Superior temporal gyrus (tissue), 1 donor: ENCODE measurements at regions not wholly inside any gene's neighbourhood (a gene's known extent, or its start where the extent isn't known, plus 50 kb on each side); places are given as distances from the start of the nearest gene placed in this dataset.
"Not testable (repeated sequence)": the region's sequence is repeated elsewhere in the genome, so short reads cannot be mapped to it uniquely, and the experiment has no call there.

Source experiments
- DNase-seq: peaks from one replicate; pipeline ENCODE4 v3.0.0-alpha.2; 2016; ENCODE audit errors: extremely low spot score

DNA sequence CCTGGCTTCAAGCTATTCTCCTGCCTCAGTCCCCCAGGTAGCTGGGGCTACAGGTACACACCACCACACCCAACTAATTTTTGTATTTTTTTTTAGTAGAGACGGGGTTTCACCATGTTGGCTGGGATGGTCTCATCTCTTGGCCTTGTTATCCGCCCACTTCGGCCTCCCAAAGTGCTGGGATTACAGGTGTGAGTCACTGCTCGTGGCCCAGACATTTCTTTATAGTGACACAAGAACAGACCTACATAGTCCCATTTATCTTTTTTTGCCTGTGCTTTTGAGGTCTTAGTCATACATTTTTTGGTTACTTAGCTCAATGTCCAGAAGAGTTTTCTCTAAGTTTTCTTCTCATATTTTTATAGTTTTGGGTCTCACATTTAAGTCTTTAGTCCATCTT is 247.4 kb downstream of the SYT10 start:
- DNase-seq: no peak

DNA sequence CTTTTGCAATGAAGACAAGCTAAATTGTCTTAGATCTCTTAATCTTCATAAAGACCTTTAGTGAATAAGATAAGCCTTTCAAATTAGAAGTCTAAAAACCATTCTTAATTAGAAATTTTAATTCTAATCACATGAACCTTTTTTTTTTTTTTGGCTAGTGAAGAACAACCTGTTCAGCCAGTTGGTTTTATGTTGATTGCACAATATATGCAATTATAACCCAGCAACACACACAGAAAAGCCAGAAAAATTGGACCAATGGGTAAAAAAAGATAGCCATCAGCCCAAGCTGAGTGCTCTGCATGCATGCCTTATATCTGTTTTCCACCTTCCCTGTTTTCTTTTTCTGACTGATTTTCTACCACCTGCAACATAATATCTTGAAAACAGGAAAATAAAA is 252.2 kb downstream of the SYT10 start:
- no peak for DNase-seq

DNA sequence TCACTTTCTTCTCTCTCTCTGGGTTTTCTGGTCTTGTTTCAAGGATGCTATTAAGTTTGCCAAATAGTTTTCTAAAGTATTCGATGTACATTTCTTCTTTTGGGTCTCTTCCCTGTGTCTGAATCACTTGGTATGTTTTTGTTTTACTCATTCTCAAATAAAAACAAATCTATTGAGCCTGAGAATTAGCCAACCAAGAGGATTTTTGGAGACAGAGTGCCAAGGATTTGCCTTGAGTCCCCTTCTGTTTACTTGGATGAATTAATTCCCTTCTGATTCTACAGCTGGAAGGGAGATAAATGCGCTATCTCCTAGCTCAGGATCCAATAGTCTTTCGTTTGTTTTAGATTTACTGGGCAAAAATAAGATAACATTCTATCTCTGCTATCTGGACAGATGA is 255.5 kb downstream of the SYT10 start:
- DNase-seq: no peak

DNA sequence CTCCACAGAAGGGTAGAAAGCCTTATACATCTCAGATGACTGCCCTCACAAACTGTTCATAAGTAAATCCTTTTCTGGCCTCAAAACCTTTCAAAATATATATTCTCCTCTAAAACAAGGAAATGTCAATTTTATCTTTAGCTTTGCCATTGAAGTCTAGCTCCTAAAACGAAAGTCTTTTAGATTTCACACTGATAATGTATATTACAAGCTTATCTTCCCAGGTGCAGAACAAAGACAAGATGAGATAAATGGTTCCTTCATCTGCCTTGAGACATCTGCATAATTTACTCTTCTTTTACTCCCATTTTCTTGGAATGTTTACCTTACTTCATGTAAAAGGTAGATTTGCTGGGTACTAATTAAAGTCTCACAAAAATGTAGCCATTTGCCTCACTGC is 257.1 kb downstream of the SYT10 start:
- DNase-seq: no peak

DNA sequence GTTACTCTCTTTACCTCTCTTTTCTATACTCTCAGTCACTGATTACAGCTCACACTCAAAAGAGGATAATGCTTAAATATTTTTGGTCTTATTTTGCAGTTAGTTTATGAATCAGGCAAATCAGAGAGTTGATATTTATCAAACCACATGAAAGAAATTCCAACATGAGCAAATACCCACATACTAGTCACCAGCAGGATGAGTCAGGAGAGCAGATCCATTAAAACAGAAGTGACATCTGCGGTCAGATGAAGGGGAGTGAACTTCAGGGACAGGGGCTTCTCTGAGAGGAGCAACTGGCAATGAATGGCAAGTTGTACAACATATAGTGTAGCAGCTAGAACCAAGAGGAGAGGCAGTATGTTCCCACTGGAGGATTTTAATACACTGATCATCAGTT is 258.7 kb downstream of the SYT10 start:
- no peak for DNase-seq

DNA sequence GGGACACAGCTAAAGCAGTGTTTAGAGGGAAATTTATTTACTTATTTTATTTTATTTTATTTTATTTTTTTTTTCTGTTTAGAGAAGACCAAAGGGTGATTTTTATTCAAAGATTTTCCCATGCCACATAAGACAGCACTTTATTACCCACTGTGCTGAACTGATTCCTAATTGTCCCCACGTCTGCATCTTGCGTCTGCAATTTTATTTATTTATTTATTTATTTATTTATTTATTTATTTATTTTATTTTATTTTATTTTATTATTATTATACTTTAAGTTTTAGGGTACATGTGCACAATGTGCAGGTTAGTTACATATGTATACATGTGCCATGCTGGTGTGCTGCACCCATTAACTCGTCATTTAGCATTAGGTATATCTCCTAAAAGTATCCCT is 269.7 kb upstream of the PKP2 start:
- DNase-seq: not testable (repeated sequence)

DNA sequence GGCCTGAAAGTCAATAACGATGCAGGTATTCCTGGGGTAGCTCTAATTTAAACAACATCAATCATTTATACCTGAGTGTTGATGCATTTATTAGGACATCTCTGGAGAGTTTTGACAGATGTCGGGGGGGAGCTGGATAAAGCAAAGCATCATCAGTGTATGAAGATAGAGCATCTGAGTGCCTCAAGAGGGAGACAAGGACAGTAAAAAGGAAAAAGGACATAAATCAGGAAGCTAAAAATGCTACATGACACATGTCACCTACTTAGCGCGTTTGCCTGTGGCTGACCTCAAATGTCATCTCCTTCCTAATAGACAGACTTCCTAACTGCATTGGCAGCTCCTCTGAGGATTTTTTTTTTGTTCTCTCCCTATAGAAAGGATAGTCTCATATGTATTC is 259.5 kb upstream of the PKP2 start:
- DNase-seq: no peak

DNA sequence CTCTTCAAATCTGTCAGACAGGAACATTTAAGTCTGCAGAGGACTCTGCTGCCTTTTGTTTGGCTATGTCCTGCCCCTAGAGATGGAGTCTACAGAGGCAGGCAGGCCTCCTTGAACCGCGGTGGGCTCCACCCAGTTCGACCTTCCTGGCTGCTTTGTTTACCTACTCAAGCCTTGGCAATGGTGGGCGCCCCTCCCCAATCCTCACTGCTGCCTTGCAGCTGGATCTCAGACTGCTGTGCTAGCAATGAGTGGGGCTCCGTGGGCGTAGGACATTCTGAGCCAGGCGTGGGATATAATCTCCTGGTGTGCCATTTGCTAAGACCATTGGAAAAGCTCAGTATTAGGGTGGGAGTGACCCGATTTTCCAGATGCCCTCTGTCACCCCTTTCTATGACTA is 250.7 kb upstream of the PKP2 start:
- not testable (repeated sequence) for DNase-seq

DNA sequence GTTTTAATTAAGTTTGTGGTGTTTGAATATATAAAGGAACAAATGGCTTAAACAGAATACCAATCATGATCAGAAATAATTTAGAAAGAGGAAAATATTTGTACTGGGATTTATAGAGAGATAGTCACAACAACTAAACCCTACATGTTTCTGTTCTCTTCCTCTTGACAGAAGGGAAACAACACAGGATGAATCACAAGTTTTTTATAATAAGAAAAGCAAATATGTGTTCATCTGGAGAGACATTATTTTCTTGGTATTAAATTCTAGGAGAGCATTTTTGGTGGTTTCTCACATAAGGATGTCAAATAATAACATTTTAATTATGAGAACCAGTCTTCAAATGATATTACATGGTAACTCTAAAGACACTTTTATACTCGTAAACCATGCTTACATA is 232.9 kb upstream of the PKP2 start:
- DNase-seq: no peak

DNA sequence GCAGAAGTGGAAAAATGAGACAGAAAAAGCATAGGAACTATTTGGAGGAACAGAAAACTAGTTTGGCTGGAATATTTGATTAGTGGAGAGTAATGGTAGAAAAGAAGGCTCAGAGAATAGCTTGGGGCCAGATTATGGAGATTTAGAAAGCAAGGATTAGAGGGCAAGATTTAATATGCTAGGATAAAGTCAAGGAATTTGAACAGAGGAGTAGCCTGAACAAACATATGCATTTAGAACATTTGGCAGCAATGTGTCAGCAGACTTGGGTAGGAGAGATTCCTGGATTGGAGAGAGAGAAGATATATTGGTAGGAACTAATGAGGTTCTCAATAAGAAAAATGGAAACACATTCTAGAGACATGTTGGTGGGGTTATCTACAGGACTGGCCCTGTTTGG is 229.2 kb upstream of the PKP2 start:
- no peak for DNase-seq

DNA sequence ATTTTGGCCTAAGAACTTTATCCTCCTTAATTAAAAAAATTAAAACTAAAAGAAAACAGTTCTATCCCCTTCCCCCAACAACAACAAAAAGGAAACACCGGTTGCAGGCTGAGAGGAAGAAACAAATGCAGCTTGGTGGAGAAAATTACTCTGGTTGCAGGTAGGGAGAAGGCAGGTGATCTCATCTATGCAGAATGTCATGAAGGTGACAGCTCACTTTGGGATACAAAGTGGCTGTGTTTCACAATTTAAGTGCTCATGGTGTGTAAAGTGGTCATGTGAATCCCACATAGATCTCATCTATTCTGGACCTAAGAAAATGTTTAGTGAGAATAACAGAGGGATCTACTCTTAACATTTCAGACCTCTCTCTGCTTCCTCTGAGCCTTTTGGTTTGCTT is 219.7 kb upstream of the PKP2 start:
- DNase-seq: no peak

DNA sequence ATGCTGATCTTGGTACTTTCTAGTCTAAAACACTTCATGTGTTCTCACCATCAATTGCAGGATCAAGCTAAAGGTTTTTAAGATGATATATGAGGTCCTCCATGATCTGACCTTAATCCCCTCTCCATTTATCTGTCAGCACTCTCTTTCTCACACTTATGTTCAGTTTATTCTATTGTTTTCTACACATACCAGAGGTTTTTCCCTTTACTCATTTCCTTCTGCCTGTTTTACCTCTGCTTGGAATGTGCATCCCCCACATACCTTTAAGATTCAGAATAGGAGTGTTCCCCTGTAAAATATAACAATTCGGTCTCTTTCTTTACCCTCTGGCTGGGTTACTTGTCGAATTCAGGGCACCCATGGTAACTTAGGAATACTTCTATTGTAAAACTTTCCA is 219.1 kb upstream of the PKP2 start:
- DNase-seq: no peak

DNA sequence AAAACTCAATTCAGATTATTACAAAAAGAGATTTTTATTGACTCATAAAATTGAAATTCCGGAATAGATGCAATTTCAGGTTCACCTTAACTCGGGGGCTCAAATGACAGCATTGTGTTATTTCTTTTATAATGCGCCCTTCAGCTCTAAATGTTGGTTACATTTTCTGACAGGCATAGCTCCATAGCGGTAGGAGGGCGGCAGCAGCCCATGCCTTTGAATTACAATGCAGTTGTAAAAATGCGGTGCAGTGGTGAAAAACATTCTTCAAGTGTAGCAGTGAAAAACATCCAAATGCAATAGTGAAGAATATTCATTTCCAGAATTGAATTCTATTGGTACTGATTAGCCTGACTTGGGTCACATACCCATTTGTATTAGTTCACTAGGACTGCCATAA is 215.3 kb upstream of the PKP2 start:
- DNase-seq: no peak

DNA sequence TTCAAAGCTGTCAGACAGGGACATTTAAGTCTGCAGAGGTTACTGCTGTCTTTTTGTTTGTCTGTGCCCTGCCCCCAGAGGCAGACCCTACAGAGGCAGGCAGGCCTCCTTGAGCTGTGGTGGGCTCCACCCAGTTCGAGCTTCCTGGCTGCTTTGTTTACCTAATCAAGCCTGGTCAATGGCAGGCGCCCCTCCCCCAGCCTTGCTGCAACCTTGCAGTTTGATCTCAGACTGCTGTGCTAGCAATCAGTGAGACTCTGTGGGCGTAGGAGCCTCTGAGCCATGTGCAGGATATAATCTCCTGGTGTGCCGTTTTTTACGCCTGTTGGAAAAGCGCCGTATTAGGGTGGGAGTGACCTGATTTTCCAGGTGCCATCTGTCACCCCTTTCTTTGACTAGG is 211.2 kb upstream of the PKP2 start:
- not testable (repeated sequence) for DNase-seq

DNA sequence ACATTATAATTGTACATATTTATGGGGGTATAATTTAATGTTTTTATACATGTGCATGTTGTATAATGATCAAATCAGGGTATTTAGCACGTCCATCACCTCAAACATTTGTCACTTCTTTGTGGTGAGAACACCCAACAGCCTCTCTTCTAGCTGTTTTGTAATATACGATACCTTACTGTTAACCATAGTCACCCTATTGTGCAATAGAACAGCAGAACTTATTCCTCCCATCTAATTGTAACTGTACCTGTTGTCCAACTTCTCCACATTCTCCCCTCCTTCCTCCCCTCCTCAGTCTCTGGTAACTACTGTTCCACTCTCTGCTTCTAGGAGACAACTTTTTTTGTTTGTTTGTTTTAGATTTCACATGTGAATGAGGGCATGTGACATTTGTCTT is 197.0 kb upstream of the PKP2 start:
- no peak for DNase-seq

DNA sequence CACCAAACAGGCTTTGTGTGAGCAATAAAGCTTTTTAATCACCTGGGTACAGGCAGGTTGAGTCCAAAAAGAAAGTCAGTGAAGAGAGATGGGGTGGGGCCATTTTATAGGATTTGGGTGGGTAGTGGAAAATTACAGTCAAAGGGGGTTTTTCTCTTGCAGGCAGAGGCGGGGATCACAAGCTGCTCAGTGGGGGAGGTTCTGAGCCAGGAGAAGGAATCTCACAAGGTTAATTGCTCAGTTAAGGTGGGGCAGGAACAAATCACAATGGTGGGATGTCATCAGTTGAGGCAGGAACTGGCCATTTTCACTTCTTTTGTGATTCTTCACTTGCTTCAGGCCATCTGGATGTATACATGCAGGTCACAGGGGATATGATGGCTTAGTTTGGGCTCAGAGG is 191.3 kb upstream of the PKP2 start:
- not testable (repeated sequence) for DNase-seq

DNA sequence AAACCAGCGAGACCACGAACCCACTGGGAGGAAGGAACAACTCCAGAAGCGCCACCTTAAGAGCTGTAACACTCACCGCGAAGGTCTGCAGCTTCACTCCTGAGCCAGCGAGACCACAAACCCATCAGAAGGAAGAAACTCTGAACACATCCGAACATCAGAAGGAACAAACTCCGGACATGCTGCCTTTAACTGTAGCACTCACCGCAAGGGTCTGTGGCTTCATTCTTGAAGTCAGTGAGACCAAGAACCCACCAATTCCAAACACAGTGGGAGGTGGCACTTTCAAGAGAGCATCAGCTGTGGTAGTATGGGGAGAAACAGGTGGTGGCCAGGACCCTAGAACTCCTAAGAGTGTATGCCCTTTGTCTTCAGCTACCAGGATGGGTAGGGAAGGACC is 179.8 kb upstream of the PKP2 start:
- not testable (repeated sequence) for DNase-seq

DNA sequence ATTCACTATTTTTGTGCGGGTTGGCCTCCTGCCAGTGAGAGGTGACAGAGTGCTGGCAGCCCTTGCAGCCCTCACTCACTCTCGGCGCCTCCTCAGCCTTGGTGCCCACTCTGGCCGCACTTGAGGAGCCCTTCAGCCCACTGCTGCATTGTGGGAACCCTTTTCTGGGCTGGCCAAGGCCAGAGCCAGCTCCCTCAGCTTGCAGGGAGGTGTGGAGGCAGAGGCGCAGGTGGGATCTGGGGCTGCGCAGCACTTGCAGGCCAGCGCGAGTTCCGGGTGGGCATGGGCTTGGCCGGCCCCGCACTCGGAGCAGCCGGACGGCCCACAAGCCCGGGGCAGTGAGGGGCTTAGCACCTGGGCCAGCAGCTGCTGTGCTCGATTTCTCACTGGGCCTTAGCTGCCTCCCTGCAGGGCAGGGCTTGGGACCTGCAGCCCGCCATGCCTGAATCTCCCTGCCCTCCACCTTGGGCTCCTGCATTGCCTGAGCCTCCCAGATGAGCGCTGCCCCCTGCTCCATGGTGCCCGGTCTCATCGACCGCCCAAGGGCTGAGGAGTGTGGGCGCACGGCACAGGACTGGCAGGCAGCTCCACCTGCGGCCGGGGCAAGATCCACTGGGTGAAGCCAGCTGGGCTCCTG is 178.7 kb upstream of the PKP2 start:
- not testable (repeated sequence) for DNase-seq

DNA sequence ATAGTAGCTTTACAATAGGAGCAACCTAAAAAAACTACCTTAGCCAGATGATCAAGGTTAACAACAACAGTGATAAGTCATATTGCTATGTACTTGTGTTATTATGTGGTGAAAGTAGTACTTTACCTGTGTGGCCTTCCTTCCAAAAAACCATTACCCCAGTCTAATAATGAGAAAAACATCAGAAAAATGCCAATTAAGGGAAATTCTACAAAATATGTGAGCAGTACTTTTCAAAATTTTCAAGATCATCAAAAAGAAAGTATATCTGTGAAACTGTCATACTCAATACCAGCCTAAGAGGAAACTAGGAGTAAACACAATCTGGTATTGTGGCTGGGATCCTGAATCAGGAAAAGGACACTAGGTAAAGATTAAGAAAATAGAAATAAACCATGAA is 165.3 kb upstream of the PKP2 start:
- DNase-seq: no peak

DNA sequence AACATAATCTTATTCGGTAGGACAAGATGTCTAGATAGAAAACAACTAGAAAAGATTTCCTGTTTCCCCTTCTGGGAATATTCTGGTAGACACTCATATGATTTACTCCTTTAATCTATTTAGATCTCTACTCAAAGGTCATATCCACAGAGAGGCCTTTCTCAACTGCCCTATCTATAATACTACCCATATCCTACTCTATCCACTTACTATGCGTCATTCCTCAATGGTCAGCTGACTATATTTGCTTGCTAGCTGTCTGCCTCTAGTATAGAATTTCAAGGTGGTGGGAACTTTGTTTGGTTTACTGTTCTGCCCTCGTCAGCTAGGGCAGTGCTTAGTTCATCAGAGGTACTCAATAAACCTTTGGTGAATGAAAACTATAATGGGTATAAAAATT is 157.8 kb upstream of the PKP2 start:
- DNase-seq: no peak

DNA sequence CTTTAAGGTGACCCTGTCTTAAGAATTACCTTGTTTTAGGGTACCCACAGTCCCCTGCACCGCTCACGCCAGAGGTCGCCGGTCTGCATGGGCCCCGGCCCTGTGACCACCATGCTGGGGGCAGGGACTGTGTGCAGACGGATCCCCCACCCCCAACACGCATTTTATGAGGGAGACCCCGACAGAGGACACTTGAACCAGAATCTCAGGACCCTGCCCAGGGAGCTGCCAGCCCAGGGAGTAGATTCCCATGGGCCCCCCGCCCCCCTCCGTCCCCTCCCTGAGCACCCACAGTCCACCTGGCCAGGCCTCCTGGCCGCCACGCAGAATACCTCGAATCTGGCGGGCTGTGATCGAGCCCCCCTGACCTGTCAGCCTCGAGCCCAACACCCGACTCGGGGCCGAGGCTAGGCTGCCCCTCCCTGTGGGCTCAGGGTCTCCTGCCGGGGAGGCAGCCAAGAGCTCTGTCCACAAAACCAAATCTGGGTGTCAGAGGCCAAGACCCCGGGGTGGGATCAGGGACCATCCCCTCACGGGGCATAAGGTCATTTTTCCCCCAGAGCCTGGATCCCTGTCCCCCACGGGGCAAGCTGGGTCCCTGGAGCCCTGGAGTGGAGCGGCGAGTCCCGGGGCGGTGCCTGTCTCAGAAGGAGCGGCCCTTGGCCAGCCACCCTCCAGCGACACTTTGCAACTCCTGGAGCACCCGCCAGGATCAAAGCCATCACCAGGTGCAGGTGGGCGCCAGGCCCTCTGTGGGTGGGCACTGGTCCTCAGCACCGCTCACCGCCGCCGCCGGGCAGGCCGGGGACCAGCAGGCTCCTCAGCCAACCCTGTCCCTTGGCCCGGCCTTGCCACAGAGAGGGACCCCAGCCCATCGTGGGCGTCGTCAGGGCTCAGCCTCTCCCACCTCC is 155.8 kb upstream of the PKP2 start:
- DNase-seq: no peak

DNA sequence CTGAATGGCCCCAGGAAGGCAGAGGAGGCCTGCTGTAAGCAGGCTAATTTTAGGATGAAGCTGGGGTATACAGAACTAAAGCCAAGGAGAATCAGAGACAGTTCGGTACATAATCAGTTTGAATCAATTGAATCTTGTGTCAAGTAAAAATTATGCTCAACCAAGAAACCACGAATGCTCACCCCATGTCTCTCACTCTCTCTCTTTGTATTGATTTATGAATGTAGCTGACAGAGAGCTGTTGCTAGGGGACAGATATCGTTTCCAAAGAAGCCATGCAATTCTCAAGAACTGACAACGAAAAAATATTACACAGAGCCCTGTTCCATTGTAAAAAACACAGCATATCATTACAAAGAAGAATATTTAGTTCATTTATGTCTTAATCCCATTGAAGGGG is 151.1 kb upstream of the PKP2 start:
- DNase-seq: no peak

DNA sequence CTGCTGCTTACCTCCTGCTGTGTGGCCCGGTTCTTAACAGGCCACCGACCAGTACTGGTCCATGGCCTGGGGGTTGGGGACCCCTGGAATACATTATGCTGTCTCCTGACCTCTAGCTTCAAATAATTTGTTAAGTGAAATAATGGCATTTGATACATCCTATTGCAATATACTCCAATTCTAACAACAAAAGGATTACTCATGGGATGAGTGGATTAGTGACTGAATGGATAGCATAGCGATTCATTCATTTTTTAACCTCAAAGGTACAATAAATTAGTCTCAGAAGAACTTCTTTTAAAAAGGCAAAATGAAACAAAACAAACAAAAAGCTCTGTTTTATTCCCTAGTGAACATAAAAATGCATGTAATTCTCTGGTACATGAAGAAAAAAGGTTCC is 147.9 kb upstream of the PKP2 start:
- no peak for DNase-seq

DNA sequence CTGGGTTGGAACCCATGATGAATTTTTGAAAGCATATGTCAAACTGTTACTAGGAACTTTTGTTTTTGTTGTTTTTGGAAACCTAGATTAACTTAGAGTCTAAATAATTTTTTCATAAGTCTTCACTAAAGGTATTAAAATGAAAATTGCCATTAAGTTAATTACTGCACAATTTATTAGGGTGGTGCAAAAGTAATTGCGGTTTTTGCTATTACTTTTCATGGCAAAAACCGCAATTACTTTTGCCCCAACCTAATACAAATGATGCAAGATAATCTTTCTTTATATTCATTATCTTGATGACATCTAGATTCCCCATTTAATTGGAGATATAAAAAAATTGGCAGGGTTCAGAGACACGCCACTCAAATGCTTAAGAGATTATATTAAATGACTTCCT is 145.0 kb upstream of the PKP2 start:
- DNase-seq: no peak
